Keratinocyte (primary cell): ENCODE measurements at regions not wholly inside any gene's neighbourhood (a gene's known extent, or its start where the extent isn't known, plus 50 kb on each side); places are given as distances from the start of the nearest gene placed in this dataset.

ENCODE experiments used
- DNase-seq: peaks from one replicate; pipeline ENCODE4 v3.0.0-alpha.2; 2011; ENCODE audit warnings: low read depth, missing footprints, low spot score
- FAIRE-seq: peaks from 2 replicates; lab custom pipeline; 2011; peaks lifted over from hg19 to GRCh38; lab: Jason Lieb, UNC
- H2AFZ ChIP-seq: 2 replicates; pipeline ENCODE4 v1.6.0; 2012; ENCODE audit warnings: low read length, control low read depth, inconsistent platforms; ENCODE audit not compliant: control insufficient read depth
- H3K27ac ChIP-seq: 2 replicates; pipeline ENCODE4 v1.5.1; 2011; ENCODE audit warnings: low read length; ENCODE audit not compliant: control insufficient read depth, insufficient read depth
- H3K27me3 ChIP-seq: 3 replicates; pipeline ENCODE4 v1.6.0; 2011; ENCODE audit warnings: low read length; ENCODE audit not compliant: control insufficient read depth, insufficient read depth; ENCODE audit errors: extremely low read depth
- H3K36me3 ChIP-seq, 2 experiments: 2 replicates in 1 of 2; 3 replicates in 1 of 2; pipeline ENCODE4 v1.5.1; 2011; ENCODE audit warnings: low read length in 2 of 2, mild to moderate bottlenecking in 1 of 2; ENCODE audit not compliant: control insufficient read depth in 2 of 2, insufficient read depth in 2 of 2; ENCODE audit errors: extremely low read depth in 1 of 2
- H3K4me1 ChIP-seq: 3 replicates; pipeline ENCODE4 v1.5.1; 2011; ENCODE audit warnings: low read length; ENCODE audit not compliant: control insufficient read depth, insufficient read depth; ENCODE audit errors: extremely low read depth
- H3K4me2 ChIP-seq: 3 replicates; pipeline ENCODE4 v1.6.0; 2011; ENCODE audit warnings: low read depth, low read length; ENCODE audit not compliant: control insufficient read depth, insufficient read depth; ENCODE audit errors: extremely low read depth
- H3K4me3 ChIP-seq, 3 experiments: fragments of 200-600 bp in 1 of 3; sonication (generic) in 1 of 3; 2 replicates in 2 of 3; 3 replicates in 1 of 3; pipeline ENCODE4 v1.5.1; 2011 to 2016; ENCODE audit warnings: low read length in 3 of 3, mild to moderate bottlenecking in 3 of 3, control low read depth in 2 of 3, inconsistent platforms in 1 of 3, low read depth in 1 of 3, mixed read lengths in 1 of 3, mixed run types in 1 of 3, moderate library complexity in 1 of 3; ENCODE audit not compliant: control insufficient read depth in 2 of 3, insufficient read depth in 2 of 3; ENCODE audit errors: extremely low read depth in 1 of 3
- H3K79me2 ChIP-seq: 2 replicates; pipeline ENCODE4 v1.6.0; 2012; ENCODE audit warnings: low read length; ENCODE audit not compliant: control insufficient read depth, insufficient read depth
- H3K9ac ChIP-seq: 3 replicates; pipeline ENCODE4 v1.6.0; 2011; ENCODE audit warnings: low read length; ENCODE audit not compliant: control insufficient read depth, insufficient read depth; ENCODE audit errors: extremely low read depth
- H3K9me1 ChIP-seq: 3 replicates; pipeline ENCODE4 v1.6.0; 2011; ENCODE audit warnings: low read length; ENCODE audit not compliant: control insufficient read depth, insufficient read depth; ENCODE audit errors: extremely low read depth
- H3K9me3 ChIP-seq: 2 replicates; pipeline ENCODE4 v1.5.1; 2012; ENCODE audit warnings: low read depth, low read length; ENCODE audit not compliant: control insufficient read depth
- H4K20me1 ChIP-seq: 3 replicates; pipeline ENCODE4 v1.6.0; 2011; ENCODE audit warnings: low read length; ENCODE audit not compliant: control insufficient read depth, insufficient read depth; ENCODE audit errors: extremely low read depth
- CTCF ChIP-seq, 3 experiments: IDR thresholded peaks in 1 of 3; conservative IDR thresholded peaks in 1 of 3; optimal IDR thresholded peaks in 1 of 3; 2 replicates in 2 of 3; 3 replicates in 1 of 3; pipeline versions ENCODE3 to v1.5.1; 2011; ENCODE audit warnings: low read length in 3 of 3, mild to moderate bottlenecking in 3 of 3, moderate library complexity in 2 of 3, control low read depth in 1 of 3, inconsistent platforms in 1 of 3; ENCODE audit not compliant: insufficient read depth in 2 of 3; ENCODE audit errors: extremely low read depth in 1 of 3
- EZH2 ChIP-seq: IDR thresholded peaks from one replicate; pipeline ENCODE4 v1.6.1; 2012; ENCODE audit warnings: inconsistent platforms, mild to moderate bottlenecking, low read length, moderate library complexity
- dilution Hi-C: fragments of 300-500 bp; cut with MboI; formaldehyde crosslinking; loops from one replicate; pipeline ENCODE4 v1.7.0; 2020; ENCODE audit warnings: low sequenced_read_pairs; ENCODE audit not compliant: extremely low pct_ligation_motif_present

- TF ChIP-seq CTCF (optimal IDR thresholded peaks at IDR 0.05 in 1 of 3, IDR thresholded peaks at IDR 0.05 in 1 of 3, conservative IDR thresholded peaks at IDR 0.05 in 1 of 3; ENCODE audit: extremely low read depth in 1 of 3, insufficient read depth in 2 of 3, low read length in 3 of 3): no peak
- TF ChIP-seq EZH2: no peak
- Histone ChIP-seq H3K9me3 (no peaks in the 10 kb centered on the region), H3K4me1 (no peaks in the 10 kb centered on the region), H3K27me3 (no peaks in the 10 kb centered on the region), H3K4me3 (no peak overlapping the region), H3K36me3 (no peaks in the 10 kb centered on the region), H2AFZ (no peak overlapping the region), H3K79me2 (no peaks in the 10 kb centered on the region), H4K20me1 (no peaks in the 10 kb centered on the region), H3K9me1 (no peaks in the 10 kb centered on the region), H3K9ac (no peak overlapping the region), H3K27ac (no peak overlapping the region), H3K4me2 (no peak overlapping the region)
- no peak for DNase-seq
- dilution Hi-C loops: no loop called here
- FAIRE-seq: no peak
Measured at GRCh38 chr10:111578076-111578475, 501.2 kb downstream of the ADRA2A start.

GRCh38 chr10:111579473-111579872 is 502.6 kb downstream of the ADRA2A start:
- Histone ChIP-seq H3K27me3 (no peaks in the 10 kb centered on the region), H3K79me2 (no peaks in the 10 kb centered on the region), H3K36me3 (no peaks in the 10 kb centered on the region), H2AFZ (no peak overlapping the region), H4K20me1 (no peaks in the 10 kb centered on the region), H3K4me1 (no peaks in the 10 kb centered on the region), H3K9me1 (no peaks in the 10 kb centered on the region), H3K27ac (no peak overlapping the region), H3K4me3 (no peak overlapping the region), H3K9ac (no peak overlapping the region), H3K4me2 (no peak overlapping the region), H3K9me3 (no peaks in the 10 kb centered on the region)
- DNase-seq (no peak), FAIRE-seq (no peak)
- dilution Hi-C loops: no loop called here
- no peak for TF ChIP-seq CTCF (optimal IDR thresholded peaks at IDR 0.05 in 1 of 3, IDR thresholded peaks at IDR 0.05 in 1 of 3, conservative IDR thresholded peaks at IDR 0.05 in 1 of 3; ENCODE audit: extremely low read depth in 1 of 3, insufficient read depth in 2 of 3, low read length in 3 of 3)
- no peak for TF ChIP-seq EZH2
